IMR-90 (cell line): ENCODE measurements at regions not wholly inside any gene's neighbourhood (a gene's known extent, or its start where the extent isn't known, plus 50 kb on each side); places are given as distances from the start of the nearest gene placed in this dataset.

Experiments used
- ATAC-seq: fragments of 200-7000 bp; cut with Tn5 transposase; 2 replicates; pipeline ENCODE4 v1.9.1; 2020; ENCODE audit warnings: low read depth, mild to moderate bottlenecking, moderate library complexity
- BruUV-seq: library from RNA; stranded (reverse); fragments of 400-500 nt; replicated peaks from 2 replicates; lab custom pipeline; 2021; lab: Mats Ljungman, UMichigan
- CTCF ChIA-PET: fragments of 300-600 bp; formaldehyde crosslinking; extraction: SDS; loops from one replicate; lab custom pipeline; 2021; ENCODE audit warnings: antibody characterized with exemption; lab: Yijun Ruan, JAX
- POLR2A ChIA-PET: fragments of 300-600 bp; sonication (Branson Sonifier 250); formaldehyde crosslinking; loops from one replicate; lab custom pipeline; 2022; ENCODE audit warnings: antibody characterized with exemption; ENCODE audit not compliant: unreplicated experiment; lab: Charles Lee
- DNase-seq: peaks from one replicate; pipeline ENCODE4 v3.0.0; 2013
- H2AFZ ChIP-seq: replicated peaks from 2 replicates; pipeline ENCODE3; 2013; ENCODE audit warnings: low read length, mild to moderate bottlenecking; ENCODE audit not compliant: poor library complexity
- H2AK5ac ChIP-seq: 2 replicates; pipeline ENCODE4 v1.6.1; 2013; ENCODE audit warnings: low read depth, low read length, inconsistent platforms
- H2AK9ac ChIP-seq: replicated peaks from 2 replicates; pipeline ENCODE3; 2013; ENCODE audit warnings: mild to moderate bottlenecking, low read depth, low read length, moderate library complexity; ENCODE audit not compliant: poor library complexity
- H2BK120ac ChIP-seq: 2 replicates; pipeline ENCODE4 v1.6.1; 2013; ENCODE audit warnings: low read depth, low read length, inconsistent platforms
- H2BK15ac ChIP-seq: 3 replicates; pipeline ENCODE4 v1.6.1; 2013; ENCODE audit warnings: low read depth, low read length, inconsistent platforms
- H2BK20ac ChIP-seq: 2 replicates; pipeline ENCODE4 v1.6.1; 2013; ENCODE audit warnings: low read depth, mild to moderate bottlenecking, inconsistent platforms, low read length, moderate library complexity
- H2BK5ac ChIP-seq: 2 replicates; pipeline ENCODE4 v1.6.1; 2013; ENCODE audit warnings: mild to moderate bottlenecking, low read depth, low read length, inconsistent platforms; ENCODE audit not compliant: poor library complexity, severe bottlenecking
- H3K14ac ChIP-seq: replicated peaks from 2 replicates; pipeline ENCODE4 v1.6.1; 2013; ENCODE audit warnings: low read depth, low read length, inconsistent platforms
- H3K18ac ChIP-seq: 2 replicates; pipeline ENCODE4 v1.6.1; 2013; ENCODE audit warnings: low read depth, low read length, control low read depth
- H3K23ac ChIP-seq: 2 replicates; pipeline ENCODE4 v1.6.1; 2013; ENCODE audit warnings: low read depth, low read length, inconsistent platforms
- H3K27ac ChIP-seq: 2 replicates; pipeline ENCODE4 v1.5.1; 2013; ENCODE audit warnings: mild to moderate bottlenecking, control low read depth, low read length; ENCODE audit not compliant: insufficient read depth
- H3K27me3 ChIP-seq: 2 replicates; pipeline ENCODE4 v1.6.1; 2013; ENCODE audit warnings: low read length; ENCODE audit not compliant: control insufficient read depth, insufficient read depth
- H3K36me3 ChIP-seq: 2 replicates; pipeline ENCODE4 v1.6.1; 2013; ENCODE audit warnings: low read length, mixed read lengths; ENCODE audit not compliant: control insufficient read depth, insufficient read depth
- H3K4ac ChIP-seq: 2 replicates; pipeline ENCODE4 v1.6.1; 2013; ENCODE audit warnings: low read depth, low read length, inconsistent platforms
- H3K4me1 ChIP-seq: 2 replicates; pipeline ENCODE4 v1.6.1; 2013; ENCODE audit warnings: low read length, mixed read lengths; ENCODE audit not compliant: control insufficient read depth, insufficient read depth
- H3K4me2 ChIP-seq: 2 replicates; pipeline ENCODE4 v1.6.1; 2013; ENCODE audit warnings: low read depth, mild to moderate bottlenecking, control low read depth, low read length, moderate library complexity
- H3K4me3 ChIP-seq: 2 replicates; pipeline ENCODE4 v1.5.1; 2013; ENCODE audit warnings: low read depth, mild to moderate bottlenecking, control low read depth, low read length, moderate library complexity; ENCODE audit not compliant: insufficient read depth
- H3K56ac ChIP-seq: 2 replicates; pipeline ENCODE4 v1.6.1; 2013; ENCODE audit warnings: low read length, inconsistent platforms; ENCODE audit not compliant: insufficient read depth; ENCODE audit errors: extremely low read depth
- H3K79me1 ChIP-seq, 2 experiments: 2 replicates each; pipeline ENCODE4 v1.6.1; 2013; ENCODE audit warnings: low read length in 2 of 2, inconsistent platforms in 1 of 2, low read depth in 1 of 2
- H3K9ac ChIP-seq: 2 replicates; pipeline ENCODE4 v1.6.1; 2013; ENCODE audit warnings: low read depth, low read length, control low read depth
- H3K9me1 ChIP-seq: 2 replicates; pipeline ENCODE4 v1.6.1; 2013; ENCODE audit warnings: low read length, inconsistent platforms; ENCODE audit not compliant: insufficient read depth
- H3K9me3 ChIP-seq: 2 replicates; pipeline ENCODE4 v1.6.1; 2013; ENCODE audit warnings: low read length; ENCODE audit not compliant: control insufficient read depth, insufficient read depth
- H4K20me1 ChIP-seq: 2 replicates; pipeline ENCODE4 v1.6.1; 2013; ENCODE audit warnings: low read length, inconsistent platforms; ENCODE audit not compliant: insufficient read depth
- H4K5ac ChIP-seq: 2 replicates; pipeline ENCODE4 v1.6.1; 2013; ENCODE audit warnings: mild to moderate bottlenecking, low read depth, low read length, control low read depth
- H4K8ac ChIP-seq, 2 experiments: 2 replicates each; pipeline ENCODE4 v1.6.1; 2013; ENCODE audit warnings: low read depth in 2 of 2, low read length in 2 of 2, control low read depth in 1 of 2, inconsistent platforms in 1 of 2
- H4K91ac ChIP-seq: 2 replicates; pipeline ENCODE4 v1.6.1; 2013; ENCODE audit warnings: low read depth, low read length, inconsistent platforms; ENCODE audit not compliant: insufficient read depth
- BHLHE40 ChIP-seq: fragments of 150-350 bp; IDR thresholded peaks from 2 replicates; pipeline ENCODE4 v1.6.1; 2016; ENCODE audit warnings: mild to moderate bottlenecking, low read depth, low read length
- CHD1 ChIP-seq: IDR thresholded peaks from 2 replicates; pipeline ENCODE4 v1.6.1; 2012; ENCODE audit warnings: low read depth, low read length, improper control_type of control experiment
- CTCF ChIP-seq: conservative IDR thresholded peaks from 2 replicates; pipeline ENCODE4 v1.5.1; 2012; ENCODE audit warnings: mild to moderate bottlenecking, low read depth, low read length, improper control_type of control experiment
- ELK1 ChIP-seq: fragments of 150-350 bp; IDR thresholded peaks from 2 replicates; pipeline ENCODE4 v1.6.1; 2016; ENCODE audit warnings: low read depth, mild to moderate bottlenecking, low read length, moderate library complexity, borderline replicate concordance
- MAFK ChIP-seq: IDR thresholded peaks from 2 replicates; pipeline ENCODE4 v1.6.1; 2012; ENCODE audit warnings: low read depth, low read length, improper control_type of control experiment
- MAZ ChIP-seq: IDR thresholded peaks from 2 replicates; pipeline ENCODE4 v1.6.1; 2012; ENCODE audit warnings: low read depth, mild to moderate bottlenecking, low read length, improper control_type of control experiment, moderate library complexity, borderline replicate concordance
- MXI1 ChIP-seq: IDR thresholded peaks from 2 replicates; pipeline ENCODE4 v1.6.1; 2012; ENCODE audit warnings: low read depth, mild to moderate bottlenecking, low read length, moderate library complexity, borderline replicate concordance
- NFE2L2 ChIP-seq: fragments of 150-350 bp; IDR thresholded peaks from 2 replicates; pipeline ENCODE4 v1.6.1; 2016; ENCODE audit warnings: low read depth, mild to moderate bottlenecking, low read length
- POLR2A ChIP-seq: IDR thresholded peaks from 2 replicates; pipeline ENCODE4 v1.6.1; 2012; ENCODE audit warnings: mild to moderate bottlenecking, low read depth, low read length
- RAD21 ChIP-seq: IDR thresholded peaks from 2 replicates; pipeline ENCODE4 v1.6.1; 2012; ENCODE audit warnings: low read length, improper control_type of control experiment
- RCOR1 ChIP-seq: IDR thresholded peaks from 2 replicates; pipeline ENCODE4 v1.6.1; 2012; ENCODE audit warnings: mild to moderate bottlenecking, low read length, improper control_type of control experiment; ENCODE audit not compliant: insufficient replicate concordance
- RFX5 ChIP-seq: IDR thresholded peaks from 2 replicates; pipeline ENCODE4 v1.8.0; 2012; ENCODE audit warnings: low read depth, mild to moderate bottlenecking, low read length, moderate library complexity
- USF2 ChIP-seq: fragments of 150-350 bp; IDR thresholded peaks from 2 replicates; pipeline ENCODE4 v1.6.1; 2017; ENCODE audit warnings: mild to moderate bottlenecking, antibody characterized with exemption, low read length, low read depth
- WGBS, 2 experiments: methylation state at CpG; one replicate each; pipeline versions ENCODE4 v1.1.5 to v1.1.7; 2013; ENCODE audit warnings: missing lambda C conversion rate in 2 of 2; ENCODE audit not compliant: insufficient read length in 1 of 2; ENCODE audit errors: extremely low coverage in 2 of 2; 5-methylcytosine and 5-hydroxymethylcytosine counted together
- dilution Hi-C: fragments of 300-500 bp; cut with HindIII; formaldehyde crosslinking; loops from one replicate; pipeline ENCODE4 v1.14.3; 2018; ENCODE audit warnings: low sequenced_read_pairs; ENCODE audit not compliant: unreplicated experiment
- in situ Hi-C: fragments of 300-500 bp; cut with MboI; formaldehyde crosslinking; loops from 3 replicates; pipeline ENCODE4 v1.14.3; 2019; ENCODE audit warnings: low sequenced_read_pairs, inconsistent platforms, mixed read lengths
- intact Hi-C: fragments of 100-400 bp; cut with micrococcal nuclease; formaldehyde crosslinking; loops from 2 replicates; pipeline ENCODE4 v1.10.0; 2022

GRCh38 chr1:199843861-199844260 lies 183.6 kb upstream of the NR5A2 start:
- Histone ChIP-seq H3K18ac (no peak overlapping the region), H2BK20ac (no peak overlapping the region), H2BK5ac (no peak overlapping the region), H3K9me1 (no peaks in the 10 kb centered on the region), H3K36me3 (no peaks in the 10 kb centered on the region), H3K4me3 (no peak overlapping the region), H3K27ac (no peak overlapping the region), H3K4ac (no peak overlapping the region), H3K9ac (no peak overlapping the region), H4K8ac (no peak overlapping the region), H3K56ac (no peak overlapping the region), H2BK120ac (no peak overlapping the region), H2BK15ac (no peak overlapping the region), H3K27me3 (no peaks in the 10 kb centered on the region), H3K9me3 (no peaks in the 10 kb centered on the region), H3K4me1 (no peaks in the 10 kb centered on the region), H4K5ac (no peak overlapping the region), H4K91ac (no peak overlapping the region), H3K79me1 (no peaks in the 10 kb centered on the region), H2AFZ (no peak overlapping the region), H4K20me1 (no peaks in the 10 kb centered on the region), H2AK9ac (no peak overlapping the region), H3K23ac (no peak overlapping the region), H2AK5ac (no peak overlapping the region), H3K4me2 (no peak overlapping the region), H3K14ac (no peak overlapping the region)
- in situ Hi-C loops (no loop called here), intact Hi-C loops (no loop called here), dilution Hi-C loops (no loop called here)
- CTCF ChIA-PET: interaction anchor here (0.6 kb wide), 1 partner anchor 57 kb away, joined by 7 read pairs; no protein-coding TSS in a partner anchor
- ATAC-seq: no peak
- BruUV-seq: no TSS peak
- POLR2A ChIA-PET: no interaction called here
- TF ChIP-seq MAZ (no peak), MXI1 (no peak), MAFK (no peak), ELK1 (no peak), RAD21 (no peak), RFX5 (no peak), BHLHE40 (no peak), CTCF (no peak), USF2 (no peak), CHD1 (no peak), NFE2L2 (no peak), POLR2A (no peak), RCOR1 (no peak)
- DNase-seq: peak; percentile 36
- no CpG with 5 or more reads among the region's 2 CpGs for WGBS, 2 experiments
